HG02763 (cell line): ENCODE measurements at regions not wholly inside any gene's neighbourhood (a gene's known extent, or its start where the extent isn't known, plus 50 kb on each side); places are given as distances from the start of the nearest gene placed in this dataset.

Source experiments
- ATAC-seq: cut with Tn5 transposase; IDR thresholded peaks from one replicate; pipeline ENCODE4 v1.9.1; 2021; ENCODE audit warnings: mild to moderate bottlenecking, moderate library complexity; ENCODE audit not compliant: unreplicated experiment

- no peak for ATAC-seq
Observed at GRCh38 chr2:237264480-237265219, 149.3 kb downstream of the COL6A3 start.

- no peak for ATAC-seq
Observed at GRCh38 chr2:237268004-237268708, 145.8 kb downstream of the COL6A3 start.

- ATAC-seq, result no peak
Observed at GRCh38 chr2:237269138-237269875, 144.7 kb downstream of the COL6A3 start.

GRCh38 chr2:237270520-237270919 is 143.4 kb downstream of the COL6A3 start:
- no peak for ATAC-seq

- no peak for ATAC-seq
Observed at GRCh38 chr2:237271698-237272652, 142.0 kb downstream of the COL6A3 start.
